Astrocyte (in vitro differentiated cells and primary cell): ENCODE measurements at regions not wholly inside any gene's neighbourhood (a gene's known extent, or its start where the extent isn't known, plus 50 kb on each side); places are given as distances from the start of the nearest gene placed in this dataset.

Experiments
- DNase-seq: peaks from one replicate; pipeline ENCODE4 v3.0.0-alpha.2; 2010; ENCODE audit warnings: low read depth
- FAIRE-seq: peaks from 2 replicates; lab custom pipeline; 2011; peaks lifted over from hg19 to GRCh38; lab: Jason Lieb, UNC
- H2AFZ ChIP-seq: 2 replicates; pipeline ENCODE4 v1.6.0; 2012; ENCODE audit warnings: low read depth, low read length, inconsistent platforms
- H3K27ac ChIP-seq: 2 replicates; pipeline ENCODE4 v1.5.1; 2011; ENCODE audit warnings: low read depth, low read length, inconsistent platforms
- H3K27me3 ChIP-seq: 2 replicates; pipeline ENCODE4 v1.6.0; 2011; ENCODE audit warnings: low read length, inconsistent platforms; ENCODE audit not compliant: insufficient read depth
- H3K36me3 ChIP-seq: 2 replicates; pipeline ENCODE4 v1.5.1; 2011; ENCODE audit warnings: low read length, inconsistent platforms; ENCODE audit not compliant: insufficient read depth
- H3K4me1 ChIP-seq: 2 replicates; pipeline ENCODE4 v1.5.1; 2011; ENCODE audit warnings: low read length, inconsistent platforms; ENCODE audit not compliant: insufficient read depth
- H3K4me2 ChIP-seq: 2 replicates; pipeline ENCODE4 v1.6.0; 2012; ENCODE audit warnings: low read length, inconsistent platforms
- H3K4me3 ChIP-seq: 2 replicates; pipeline ENCODE4 v1.5.1; 2011; ENCODE audit warnings: low read depth, mild to moderate bottlenecking, low read length, inconsistent platforms; ENCODE audit not compliant: insufficient read depth
- H3K79me2 ChIP-seq: 2 replicates; pipeline ENCODE4 v1.6.0; 2012; ENCODE audit warnings: mild to moderate bottlenecking, low read length, inconsistent platforms; ENCODE audit not compliant: insufficient read depth
- H3K9ac ChIP-seq: 2 replicates; pipeline ENCODE4 v1.6.0; 2012; ENCODE audit warnings: mild to moderate bottlenecking, low read length, inconsistent platforms
- H3K9me3 ChIP-seq: 2 replicates; pipeline ENCODE4 v1.5.1; 2012; ENCODE audit warnings: low read depth, mild to moderate bottlenecking, low read length, inconsistent platforms; ENCODE audit not compliant: insufficient read depth
- H4K20me1 ChIP-seq: 2 replicates; pipeline ENCODE4 v1.6.0; 2012; ENCODE audit warnings: low read length, inconsistent platforms; ENCODE audit not compliant: insufficient read depth
- H3K27ac Mint-ChIP-seq: one replicate; pipeline ENCODE4 v1.8.0; 2021; ENCODE audit warnings: mild to moderate bottlenecking, mixed read lengths; ENCODE audit not compliant: unreplicated experiment
- H3K27me3 Mint-ChIP-seq: one replicate; pipeline ENCODE4 v1.8.0; 2021; ENCODE audit warnings: low read depth, mixed read lengths; ENCODE audit not compliant: unreplicated experiment
- H3K36me3 Mint-ChIP-seq: one replicate; pipeline ENCODE4 v1.8.0; 2021; ENCODE audit warnings: low read depth, mixed read lengths; ENCODE audit not compliant: unreplicated experiment
- H3K4me1 Mint-ChIP-seq: one replicate; pipeline ENCODE4 v1.8.0; 2021; ENCODE audit warnings: low read depth, mixed read lengths; ENCODE audit not compliant: unreplicated experiment
- H3K4me3 Mint-ChIP-seq: one replicate; pipeline ENCODE4 v1.8.0; 2021; ENCODE audit warnings: mild to moderate bottlenecking, moderate library complexity, mixed read lengths; ENCODE audit not compliant: unreplicated experiment
- H3K9me3 Mint-ChIP-seq: one replicate; pipeline ENCODE4 v1.8.0; 2021; ENCODE audit warnings: mild to moderate bottlenecking, mixed read lengths; ENCODE audit not compliant: unreplicated experiment
- CTCF ChIP-seq: IDR thresholded peaks from 2 replicates; pipeline ENCODE4 v1.5.1; 2011; ENCODE audit warnings: low read depth, mild to moderate bottlenecking, inconsistent platforms, low read length, moderate library complexity; ENCODE audit not compliant: insufficient read depth
- EZH2 ChIP-seq: IDR thresholded peaks from 2 replicates; pipeline ENCODE4 v1.6.1; 2012; ENCODE audit warnings: mild to moderate bottlenecking, low read length, inconsistent platforms; ENCODE audit not compliant: insufficient read depth

GRCh38 chr2:2681085-2681484 lies 350.0 kb upstream of the MYT1L start:
- Histone ChIP-seq H2AFZ (no peak overlapping the region), H3K27ac (no peak overlapping the region), H3K9ac (no peak overlapping the region), H3K4me1 (no peaks in the 10 kb centered on the region), H4K20me1 (no peaks in the 10 kb centered on the region), H3K36me3 (no peaks in the 10 kb centered on the region), H3K9me3 (no peaks in the 10 kb centered on the region), H3K79me2 (no peaks in the 10 kb centered on the region), H3K4me2 (no peak overlapping the region), H3K27me3 (no peaks in the 10 kb centered on the region), H3K4me3 (no peak overlapping the region)
- H3K9me3 Mint-ChIP-seq, result peaks cover 2% of the 10 kb centered on the region
- H3K4me3 Mint-ChIP-seq, result no peak overlapping the region
- TF ChIP-seq CTCF, result no peak
- no peak for TF ChIP-seq EZH2
- no peaks in the 10 kb centered on the region for H3K36me3 Mint-ChIP-seq
- peaks cover 29% of the 10 kb centered on the region for H3K27me3 Mint-ChIP-seq
- DNase-seq (no peak), FAIRE-seq (no peak)
- no peak overlapping the region for H3K27ac Mint-ChIP-seq
- H3K4me1 Mint-ChIP-seq, result no peaks in the 10 kb centered on the region

DNA sequence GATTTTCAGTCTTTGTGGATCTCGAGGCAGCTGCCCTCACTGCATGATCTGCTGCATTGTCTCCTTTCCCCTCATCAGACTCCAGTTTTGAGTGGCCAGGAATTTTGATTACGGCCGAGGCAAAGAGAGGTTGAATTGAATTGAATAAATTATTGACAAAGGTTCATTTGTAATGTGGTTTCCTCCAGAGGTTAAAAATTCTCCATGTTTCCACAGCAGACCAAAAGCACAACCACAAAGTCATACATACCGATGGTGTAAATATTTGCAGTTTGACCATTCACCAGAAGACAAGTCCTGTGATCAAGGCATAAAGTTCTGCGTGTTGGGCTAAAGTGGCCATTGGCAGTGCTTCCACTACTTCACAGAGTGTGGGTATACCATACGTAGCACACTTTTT lies 343.8 kb upstream of the MYT1L start:
- Histone ChIP-seq H3K9me3 (peaks cover 4% of the 10 kb centered on the region), H3K27ac (no peak overlapping the region), H2AFZ (no peak overlapping the region), H4K20me1 (no peaks in the 10 kb centered on the region), H3K4me2 (no peak overlapping the region), H3K79me2 (no peaks in the 10 kb centered on the region), H3K4me1 (no peaks in the 10 kb centered on the region), H3K9ac (no peak overlapping the region), H3K27me3 (no peaks in the 10 kb centered on the region), H3K4me3 (no peak overlapping the region), H3K36me3 (no peaks in the 10 kb centered on the region)
- Mint-ChIP-seq H3K27ac (no peak overlapping the region), H3K4me3 (no peak overlapping the region), H3K36me3 (no peaks in the 10 kb centered on the region), H3K9me3 (no peaks in the 10 kb centered on the region), H3K27me3 (peaks cover 37% of the 10 kb centered on the region), H3K4me1 (no peaks in the 10 kb centered on the region)
- DNase-seq (no peak), FAIRE-seq (no peak)
- TF ChIP-seq CTCF (no peak), EZH2 (no peak)

GRCh38 chr2:2673406-2673805 lies 342.3 kb upstream of the MYT1L start:
- TF ChIP-seq EZH2 (no peak), CTCF (no peak)
- Histone ChIP-seq H3K27me3 (no peaks in the 10 kb centered on the region), H3K9me3 (peaks cover 4% of the 10 kb centered on the region), H3K4me1 (no peaks in the 10 kb centered on the region), H4K20me1 (no peaks in the 10 kb centered on the region), H3K9ac (no peak overlapping the region), H3K36me3 (no peaks in the 10 kb centered on the region), H3K4me3 (no peak overlapping the region), H3K79me2 (no peaks in the 10 kb centered on the region), H3K4me2 (no peak overlapping the region), H2AFZ (no peak overlapping the region), H3K27ac (no peak overlapping the region)
- FAIRE-seq (no peak), DNase-seq (no peak)
- no peaks in the 10 kb centered on the region for H3K9me3 Mint-ChIP-seq
- H3K36me3 Mint-ChIP-seq, result no peaks in the 10 kb centered on the region
- H3K4me3 Mint-ChIP-seq, result no peak overlapping the region
- no peaks in the 10 kb centered on the region for H3K4me1 Mint-ChIP-seq
- H3K27ac Mint-ChIP-seq, result no peak overlapping the region
- peaks cover 34% of the 10 kb centered on the region for H3K27me3 Mint-ChIP-seq
